T-cell (primary cell): ENCODE measurements at regions not wholly inside any gene's neighbourhood (a gene's known extent, or its start where the extent isn't known, plus 50 kb on each side); places are given as distances from the start of the nearest gene placed in this dataset.

ENCODE experiments used
- ATAC-seq, 4 experiments: fragments of 200-7000 bp in 3 of 4; fragments of 150-1000 bp in 1 of 4; cut with Tn5 transposase; replicated peaks in 1 of 4; 1 replicate in 3 of 4; 2 replicates in 1 of 4; pipeline ENCODE4 v1.10.0; 2021; ENCODE audit warnings: moderate library complexity in 3 of 4, mild to moderate bottlenecking in 2 of 4, moderate number of reproducible peaks in 1 of 4
- CTCF ChIA-PET, 2 donors: fragments of 300-600 bp; sonication (Branson Sonifier 250); formaldehyde crosslinking; loops; one replicate each; lab custom pipeline; 2022; ENCODE audit warnings: antibody characterized with exemption in 2 of 2; lab: Charles Lee
- POLR2A ChIA-PET, 2 donors: fragments of 300-600 bp; sonication (Branson Sonifier 250); formaldehyde crosslinking; loops; one replicate each; lab custom pipeline; 2022; ENCODE audit warnings: antibody characterized with exemption in 2 of 2; lab: Charles Lee
- DNase-seq, 35 experiments: peaks; one replicate each; pipeline versions ENCODE4 v3.0.0 to v3.0.0-alpha.2; 2013 to 2023
- H3K27ac ChIP-seq: one replicate; pipeline ENCODE4 v1.5.1; 2013; ENCODE audit warnings: low read length
- H3K27me3 ChIP-seq, 2 experiments: replicated peaks in 1 of 2; 1 replicate in 1 of 2; 2 replicates in 1 of 2; pipeline versions ENCODE4 v1.6.1 to v1.7.0; 2013; ENCODE audit warnings: low read length in 1 of 2, mixed read lengths in 1 of 2; ENCODE audit not compliant: control insufficient read depth in 2 of 2, insufficient read depth in 2 of 2; ENCODE audit errors: extremely low read depth in 1 of 2
- H3K36me3 ChIP-seq, 2 donors: 1 replicate in 1 of 2; 2 replicates in 1 of 2; pipeline versions ENCODE4 v1.6.1 to v1.7.0; 2013; ENCODE audit warnings: low read length in 1 of 2; ENCODE audit not compliant: control insufficient read depth in 2 of 2, insufficient read depth in 1 of 2; ENCODE audit errors: extremely low read depth in 1 of 2
- H3K4me1 ChIP-seq, 2 experiments: 1 replicate in 1 of 2; 2 replicates in 1 of 2; pipeline versions ENCODE4 v1.6.1 to v1.7.0; 2013; ENCODE audit warnings: low read length in 2 of 2, mixed read lengths in 1 of 2; ENCODE audit not compliant: insufficient read depth in 2 of 2, control insufficient read depth in 1 of 2; ENCODE audit errors: extremely low read depth in 1 of 2
- H3K4me3 ChIP-seq, 2 donors: 1 replicate in 1 of 2; 2 replicates in 1 of 2; pipeline versions ENCODE4 v1.5.1 to v1.7.0; 2013; ENCODE audit warnings: mild to moderate bottlenecking in 2 of 2, low read length in 1 of 2, moderate library complexity in 1 of 2; ENCODE audit not compliant: control insufficient read depth in 1 of 2; ENCODE audit errors: extremely low read depth in 1 of 2
- H3K9me3 ChIP-seq: 2 replicates; pipeline ENCODE4 v1.7.0; 2013
- H3K27ac Mint-ChIP-seq, 2 donors: one replicate each; pipeline ENCODE4 v1.8.0; 2020 to 2021; ENCODE audit warnings: mild to moderate bottlenecking in 2 of 2, mixed read lengths in 2 of 2
- H3K27me3 Mint-ChIP-seq, 2 donors: one replicate each; pipeline ENCODE4 v1.8.0; 2021 to 2022; ENCODE audit warnings: mixed read lengths in 2 of 2
- H3K36me3 Mint-ChIP-seq: one replicate; pipeline ENCODE4 v1.8.0; 2021; ENCODE audit warnings: mixed read lengths
- H3K4me1 Mint-ChIP-seq, 3 donors: one replicate each; pipeline ENCODE4 v1.8.0; 2020 to 2022; ENCODE audit warnings: mixed read lengths in 3 of 3, mild to moderate bottlenecking in 1 of 3
- H3K4me3 Mint-ChIP-seq, 3 donors: one replicate each; pipeline ENCODE4 v1.8.0; 2020 to 2022; ENCODE audit warnings: mild to moderate bottlenecking in 3 of 3, mixed read lengths in 3 of 3, moderate library complexity in 3 of 3
- H3K9me3 Mint-ChIP-seq, 3 donors: one replicate each; pipeline ENCODE4 v1.8.0; 2020 to 2022; ENCODE audit warnings: mixed read lengths in 3 of 3
- WGBS: methylation state at CpG from one replicate; pipeline ENCODE4 v1.1.5; 2013; ENCODE audit warnings: missing lambda C conversion rate; ENCODE audit not compliant: insufficient coverage; 5-methylcytosine and 5-hydroxymethylcytosine counted together

GRCh38 chr20:52010541-52010940 is 181.0 kb downstream of the ZFP64 start:
- no peak overlapping the region for H3K27ac ChIP-seq
- Mint-ChIP-seq H3K27me3 (peaks cover 4 to 6% of the 10 kb centered on the region in 2 donors), H3K27ac (no peak overlapping the region), H3K4me3 (no peak overlapping the region), H3K4me1 (no peaks in the 10 kb centered on the region), H3K9me3 (peaks cover 5 to 16% (median 11%) of the 10 kb centered on the region in 3 donors), H3K36me3 (peaks cover 3% of the 10 kb centered on the region)
- ChIA-PET CTCF (no interaction called here), POLR2A (interaction anchor here in 1 of 2 donors (0.5 kb wide), 1 partner anchor 344 kb away, joined by 3 read pairs; no protein-coding TSS in a partner anchor)
- no peak overlapping the region for H3K4me3 ChIP-seq
- ATAC-seq (no peak), DNase-seq (no peak)
- H3K4me1 ChIP-seq: no peaks in the 10 kb centered on the region
- H3K9me3 ChIP-seq: no peaks in the 10 kb centered on the region
- WGBS: 80% methylated on average over 9 of the region's 11 CpGs
- H3K36me3 ChIP-seq: no peaks in the 10 kb centered on the region
- no peaks in the 10 kb centered on the region for H3K27me3 ChIP-seq

GRCh38 chr20:52008874-52009273 is 182.7 kb downstream of the ZFP64 start:
- WGBS: 89% methylated on average over 3 of the region's 6 CpGs
- Histone ChIP-seq H3K36me3 (no peaks in the 10 kb centered on the region), H3K4me1 (no peaks in the 10 kb centered on the region), H3K4me3 (no peak overlapping the region), H3K9me3 (no peaks in the 10 kb centered on the region), H3K27ac (no peak overlapping the region), H3K27me3 (no peaks in the 10 kb centered on the region)
- ChIA-PET POLR2A (no interaction called here), CTCF (no interaction called here)
- H3K36me3 Mint-ChIP-seq: peaks cover 3% of the 10 kb centered on the region
- peaks cover 5 to 16% (median 11%) of the 10 kb centered on the region in 3 donors for H3K9me3 Mint-ChIP-seq
- no peak for ATAC-seq
- no peak overlapping the region for H3K27ac Mint-ChIP-seq
- DNase-seq: no peak
- H3K4me3 Mint-ChIP-seq: no peak overlapping the region
- H3K27me3 Mint-ChIP-seq: peaks cover 4 to 9% of the 10 kb centered on the region in 2 donors
- H3K4me1 Mint-ChIP-seq: no peaks in the 10 kb centered on the region

GRCh38 chr20:52004715-52005114 is 186.9 kb downstream of the ZFP64 start:
- H3K4me3 ChIP-seq: no peak overlapping the region
- Mint-ChIP-seq H3K27ac (no peak overlapping the region), H3K27me3 (peaks cover 7 to 22% of the 10 kb centered on the region in 2 donors), H3K4me1 (no peaks in the 10 kb centered on the region), H3K36me3 (no peaks in the 10 kb centered on the region), H3K9me3 (no peaks in the 10 kb centered on the region), H3K4me3 (no peak overlapping the region)
- ATAC-seq (no peak), DNase-seq (no peak)
- ChIA-PET CTCF (no interaction called here), POLR2A (no interaction called here)
- H3K4me1 ChIP-seq: no peaks in the 10 kb centered on the region
- 80% methylated on average over 1 of the region's 3 CpGs for WGBS
- no peaks in the 10 kb centered on the region for H3K27me3 ChIP-seq
- H3K36me3 ChIP-seq: no peaks in the 10 kb centered on the region
- H3K27ac ChIP-seq: no peak overlapping the region
- no peaks in the 10 kb centered on the region for H3K9me3 ChIP-seq

GRCh38 chr20:52004018-52004417 is 187.6 kb downstream of the ZFP64 start:
- WGBS: 79% methylated on average over 2 of the region's 5 CpGs
- no peaks in the 10 kb centered on the region for H3K36me3 Mint-ChIP-seq
- ChIA-PET CTCF (no interaction called here), POLR2A (no interaction called here)
- H3K27ac Mint-ChIP-seq: no peak overlapping the region
- DNase-seq: no peak
- Histone ChIP-seq H3K9me3 (no peaks in the 10 kb centered on the region), H3K27ac (no peak overlapping the region), H3K27me3 (no peaks in the 10 kb centered on the region), H3K4me1 (no peaks in the 10 kb centered on the region), H3K36me3 (no peaks in the 10 kb centered on the region), H3K4me3 (no peak overlapping the region)
- peaks cover 7 to 22% of the 10 kb centered on the region in 2 donors for H3K27me3 Mint-ChIP-seq
- H3K4me1 Mint-ChIP-seq: no peaks in the 10 kb centered on the region
- no peaks in the 10 kb centered on the region for H3K9me3 Mint-ChIP-seq
- no peak overlapping the region for H3K4me3 Mint-ChIP-seq
- no peak for ATAC-seq

GRCh38 chr20:52003415-52003814 is 188.2 kb downstream of the ZFP64 start:
- DNase-seq (no peak), ATAC-seq (no peak)
- no peaks in the 10 kb centered on the region for H3K36me3 Mint-ChIP-seq
- Histone ChIP-seq H3K27ac (no peak overlapping the region), H3K36me3 (no peaks in the 10 kb centered on the region), H3K4me3 (no peak overlapping the region), H3K9me3 (no peaks in the 10 kb centered on the region), H3K4me1 (no peaks in the 10 kb centered on the region), H3K27me3 (no peaks in the 10 kb centered on the region)
- no peaks in the 10 kb centered on the region for H3K9me3 Mint-ChIP-seq
- H3K4me1 Mint-ChIP-seq: no peaks in the 10 kb centered on the region
- ChIA-PET POLR2A (no interaction called here), CTCF (no interaction called here)
- H3K27me3 Mint-ChIP-seq: peaks cover 7 to 22% of the 10 kb centered on the region in 2 donors
- no peak overlapping the region for H3K27ac Mint-ChIP-seq
- WGBS: no CpG with 5 or more reads among the region's 5 CpGs
- H3K4me3 Mint-ChIP-seq: no peak overlapping the region

- ATAC-seq: no peak
- H3K27ac ChIP-seq: no peak overlapping the region
- H3K9me3 ChIP-seq: no peaks in the 10 kb centered on the region
- no peaks in the 10 kb centered on the region for H3K9me3 Mint-ChIP-seq
- DNase-seq: no peak
- H3K27me3 Mint-ChIP-seq: peaks cover 12 to 19% of the 10 kb centered on the region in 2 donors
- H3K4me1 ChIP-seq: no peaks in the 10 kb centered on the region
- H3K27me3 ChIP-seq: no peaks in the 10 kb centered on the region
- WGBS: 33% methylated on average over 2 of the region's 8 CpGs
- H3K4me3 Mint-ChIP-seq: no peak overlapping the region
- POLR2A ChIA-PET: no interaction called here
- no peak overlapping the region for H3K4me3 ChIP-seq
- no peaks in the 10 kb centered on the region for H3K36me3 ChIP-seq
- no peaks in the 10 kb centered on the region for H3K4me1 Mint-ChIP-seq
- H3K27ac Mint-ChIP-seq: no peak overlapping the region
- no peaks in the 10 kb centered on the region for H3K36me3 Mint-ChIP-seq
- CTCF ChIA-PET: no interaction called here
Measured at GRCh38 chr20:52001999-52002666, 189.4 kb downstream of the ZFP64 start.
